Heart right ventricle (tissue), 16 donors: ENCODE measurements at regions not wholly inside any gene's neighbourhood (a gene's known extent, or its start where the extent isn't known, plus 50 kb on each side); places are given as distances from the start of the nearest gene placed in this dataset.

ENCODE experiments used
- ATAC-seq, 8 donors: fragments of 200-7000 bp; cut with Tn5 transposase; one replicate each; pipeline ENCODE4 v1.9.1; 2020; ENCODE audit warnings: mild to moderate bottlenecking in 8 of 8, moderate library complexity in 8 of 8, moderate number of reproducible peaks in 1 of 8
- DNase-seq, 2 donors: peaks; one replicate each; pipeline ENCODE4 v3.0.0-alpha.2; 2020
- H3K27ac ChIP-seq, 10 donors: fragments of 200-600 bp; sonication (generic) in 2 of 10; one replicate each; pipeline versions ENCODE4 v1.5.0 to v1.8.0; 2020 to 2022; ENCODE audit warnings: mild to moderate bottlenecking in 3 of 10
- H3K27me3 ChIP-seq, 7 donors: fragments of 200-600 bp; one replicate each; pipeline ENCODE4 v1.8.0; 2021 to 2022; ENCODE audit warnings: mild to moderate bottlenecking in 2 of 7
- H3K36me3 ChIP-seq, 9 donors: fragments of 200-600 bp; sonication (generic) in 1 of 9; one replicate each; pipeline versions ENCODE4 v1.5.0 to v1.8.0; 2020 to 2022; ENCODE audit warnings: mild to moderate bottlenecking in 2 of 9
- H3K4me1 ChIP-seq, 9 donors: fragments of 200-600 bp; sonication (generic) in 1 of 9; one replicate each; pipeline versions ENCODE4 v1.5.0 to v1.8.0; 2020 to 2022; ENCODE audit warnings: mild to moderate bottlenecking in 4 of 9
- H3K4me3 ChIP-seq, 10 donors: fragments of 200-600 bp; sonication (generic) in 2 of 10; one replicate each; pipeline versions ENCODE4 v1.5.0 to v1.8.0; 2020 to 2022; ENCODE audit warnings: mild to moderate bottlenecking in 7 of 10, moderate library complexity in 2 of 10
- H3K9me3 ChIP-seq, 11 donors: fragments of 200-600 bp in 10 of 11; sonication (generic) in 2 of 11; one replicate each; pipeline versions ENCODE4 v1.5.0 to v1.8.0; 2013 to 2022; ENCODE audit warnings: mild to moderate bottlenecking in 2 of 11, control low read depth in 1 of 11, moderate library complexity in 1 of 11
- WGBS, 2 donors: extraction: QIAGEN DNeasy Blood & Tissue Kit; methylation state at CpG; one replicate each; pipeline ENCODE4 v1.1.7; 2013; ENCODE audit warnings: inconsistent platforms in 1 of 2; 5-methylcytosine and 5-hydroxymethylcytosine counted together
- intact Hi-C, 10 donors: fragments of 100-400 bp; cut with DNase I; formaldehyde crosslinking; loops; one replicate each; pipeline versions ENCODE4 v1.11.1 to v1.14.2; 2022
- TF ChIP-seq, protein P1 (sequence below), 9 donors: fragments of 200-600 bp; sonication (generic) in 2 of 9; IDR thresholded peaks; one replicate each; pipeline versions ENCODE4 v1.5.0 to v1.8.0; 2021 to 2022; ENCODE audit warnings: antibody characterized with exemption in 9 of 9, mild to moderate bottlenecking in 5 of 9, moderate library complexity in 1 of 9
- donor health status: Arrhythmogenic right ventricular cardiomyopathy.
- donor health status: ischemic (EF 13 %, LVEDD 7.1; RV severe dilation, severe dysfunction).
- donor health status: healthy with polysubstance abuse.
- donor health status: DM: no; HTN: yes; CAD: no.
- donor health status: DM: no; HTN: no; CAD: no.
- donor health status: ischemic (EF 25% LVEDD 6.9; RV normal size, moderate dysfunction).
- donor health status: ischemic (EF 25% LVEDD 5.7; RV mildly dilated, moderate dysfunction).
- donor health status: healthy.
- donor health status: DM: yes; HTN: yes; CAD: no.
- donor health status: Ischemic cardiomyopathy.
- donor health status: ischemic (EF 35%, LVEDD 5.7; RV mildly dilated, moderate dysfunction).
- donor health status: nonischemic (EF 11% LVEDD 7.7; RV severe dilation, severe dysfunction).
- donor health status: DM: yes; HTN: yes; CAD: no.
- donor health status: PGD.
- donor health status: ischemic (EF 29% LVEDD 5.4; RV normal size, mild dysfunction).
- donor health status: nonischemic (EF 23%, LVEDD 6.1; RV moderate dilation, normal function).

GRCh38 chr12:89213747-89214146 lies 138.6 kb downstream of the DUSP6 start:
- H3K9me3 ChIP-seq = no peaks in the 10 kb centered on the region
- H3K4me3 ChIP-seq = no peak overlapping the region
- peaks cover 0 to 42% (median 12%) of the 10 kb centered on the region in 9 donors for H3K4me1 ChIP-seq
- WGBS, 2 donors = 94 to 97% methylated on average over 1 of the region's 1 CpG
- H3K27ac ChIP-seq = peak overlapping the region in 6 of 10 donors; percentile 44 to 86 (median 64)
- TF ChIP-seq, protein P1, sequence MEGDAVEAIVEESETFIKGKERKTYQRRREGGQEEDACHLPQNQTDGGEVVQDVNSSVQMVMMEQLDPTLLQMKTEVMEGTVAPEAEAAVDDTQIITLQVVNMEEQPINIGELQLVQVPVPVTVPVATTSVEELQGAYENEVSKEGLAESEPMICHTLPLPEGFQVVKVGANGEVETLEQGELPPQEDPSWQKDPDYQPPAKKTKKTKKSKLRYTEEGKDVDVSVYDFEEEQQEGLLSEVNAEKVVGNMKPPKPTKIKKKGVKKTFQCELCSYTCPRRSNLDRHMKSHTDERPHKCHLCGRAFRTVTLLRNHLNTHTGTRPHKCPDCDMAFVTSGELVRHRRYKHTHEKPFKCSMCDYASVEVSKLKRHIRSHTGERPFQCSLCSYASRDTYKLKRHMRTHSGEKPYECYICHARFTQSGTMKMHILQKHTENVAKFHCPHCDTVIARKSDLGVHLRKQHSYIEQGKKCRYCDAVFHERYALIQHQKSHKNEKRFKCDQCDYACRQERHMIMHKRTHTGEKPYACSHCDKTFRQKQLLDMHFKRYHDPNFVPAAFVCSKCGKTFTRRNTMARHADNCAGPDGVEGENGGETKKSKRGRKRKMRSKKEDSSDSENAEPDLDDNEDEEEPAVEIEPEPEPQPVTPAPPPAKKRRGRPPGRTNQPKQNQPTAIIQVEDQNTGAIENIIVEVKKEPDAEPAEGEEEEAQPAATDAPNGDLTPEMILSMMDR (IDR thresholded peaks at IDR 0.05) = no peak
- DNase-seq = no peak
- no peak for ATAC-seq
- H3K27me3 ChIP-seq = no peaks in the 10 kb centered on the region
- intact Hi-C loops = loop anchor here in 5 of 10 donors (5.0 to 10.0 kb wide), 5 partner anchors 36 to 159 kb away; partner anchors contain the start of gene DUSP6 (in 1 of the 5)
- no peaks in the 10 kb centered on the region for H3K36me3 ChIP-seq

GRCh38 chr12:89213139-89213538 lies 139.2 kb downstream of the DUSP6 start:
- Histone ChIP-seq H3K4me1 (peaks cover 0 to 48% (median 12%) of the 10 kb centered on the region in 9 donors), H3K4me3 (no peak overlapping the region), H3K27ac (peak overlapping the region in 9 of 10 donors; percentile 19 to 86 (median 55)), H3K9me3 (no peaks in the 10 kb centered on the region), H3K36me3 (no peaks in the 10 kb centered on the region), H3K27me3 (no peaks in the 10 kb centered on the region)
- WGBS, 2 donors = 69 to 80% methylated on average over 1 of the region's 1 CpG
- no peak for DNase-seq
- ATAC-seq = peak in 3 of 8 donors; percentile 19 to 37 (median 26)
- TF ChIP-seq, protein P1 (IDR thresholded peaks at IDR 0.05) = no peak
- intact Hi-C loops = loop anchor here in 5 of 10 donors (5.0 to 10.0 kb wide), 5 partner anchors 36 to 158 kb away; partner anchors contain the start of gene DUSP6 (in 1 of the 5)

DNA sequence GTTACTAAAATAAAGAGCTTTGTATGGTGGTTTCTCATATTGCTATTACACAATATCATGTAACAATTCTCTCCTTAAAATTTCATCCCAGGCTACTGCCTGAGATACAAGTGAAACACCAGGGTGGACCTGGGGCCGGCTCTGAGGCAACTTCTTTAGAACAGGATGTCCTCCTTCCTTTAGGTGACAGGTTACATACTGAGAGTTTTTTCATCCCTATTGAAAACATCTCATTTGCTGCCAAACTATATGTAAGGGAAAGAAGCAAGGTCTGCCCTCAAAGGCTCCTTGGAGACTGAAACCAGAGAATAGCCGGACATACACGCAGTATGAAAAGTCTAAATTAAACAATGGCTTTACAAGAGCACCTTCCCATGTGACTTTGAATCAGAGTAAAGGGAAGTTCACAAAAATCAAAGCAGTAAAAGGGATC lies 139.9 kb downstream of the DUSP6 start:
- H3K36me3 ChIP-seq = no peaks in the 10 kb centered on the region
- H3K9me3 ChIP-seq = no peaks in the 10 kb centered on the region
- intact Hi-C loops = loop anchor here in 5 of 10 donors (5.0 to 10.0 kb wide), 5 partner anchors 35 to 158 kb away; partner anchors contain the start of gene DUSP6 (in 1 of the 5)
- TF ChIP-seq, protein P1 (IDR thresholded peaks at IDR 0.05) = no peak
- peak; percentile 77 to 96 (median 95) for ATAC-seq
- peak; percentile 32 to 43 for DNase-seq
- H3K27ac ChIP-seq = peak overlapping the region; percentile 4 to 86 (median 57)
- H3K4me1 ChIP-seq = peaks cover 0 to 49% (median 12%) of the 10 kb centered on the region in 9 donors
- WGBS, 2 donors = 59 to 64% methylated on average over 3 of the region's 3 CpGs
- H3K27me3 ChIP-seq = no peaks in the 10 kb centered on the region
- H3K4me3 ChIP-seq = no peak overlapping the region

DNA sequence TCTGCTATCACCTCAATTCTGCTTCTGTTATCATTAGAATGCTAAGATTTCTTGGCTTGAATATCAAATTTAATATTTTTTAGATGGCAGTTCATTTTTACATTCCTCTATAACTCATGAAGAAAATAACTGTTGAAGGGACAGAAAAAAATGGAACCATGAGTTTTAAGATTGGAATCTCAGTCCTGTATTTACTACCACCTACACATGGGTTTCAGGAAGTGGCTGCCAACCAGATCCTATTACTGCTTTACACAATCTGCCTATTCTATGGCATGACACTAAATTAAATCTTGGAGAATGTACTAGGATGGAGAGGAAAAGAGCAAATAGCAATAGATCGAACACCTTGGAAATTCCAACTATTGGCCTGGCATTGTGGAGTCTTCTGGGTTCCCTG lies 140.8 kb downstream of the DUSP6 start:
- Histone ChIP-seq H3K4me1 (peaks cover 0 to 53% (median 16%) of the 10 kb centered on the region in 9 donors), H3K36me3 (no peaks in the 10 kb centered on the region), H3K9me3 (no peaks in the 10 kb centered on the region), H3K27me3 (no peaks in the 10 kb centered on the region), H3K27ac (peak overlapping the region in 9 of 10 donors; percentile 4 to 86 (median 59)), H3K4me3 (no peak overlapping the region)
- intact Hi-C loops = loop anchor here in 5 of 10 donors (5.0 to 10.0 kb wide), 5 partner anchors 34 to 157 kb away; partner anchors contain the start of gene DUSP6 (in 1 of the 5)
- 92 to 94% methylated on average over 1 of the region's 1 CpG for WGBS, 2 donors
- TF ChIP-seq, protein P1 (IDR thresholded peaks at IDR 0.05) = no peak
- ATAC-seq (no peak), DNase-seq (no peak)
